ENCODE measurements at regions not wholly inside any gene's neighbourhood (a gene's known extent, or its start where the extent isn't known, plus 50 kb on each side); places are given as distances from the start of the nearest gene placed in this dataset.

DNA sequence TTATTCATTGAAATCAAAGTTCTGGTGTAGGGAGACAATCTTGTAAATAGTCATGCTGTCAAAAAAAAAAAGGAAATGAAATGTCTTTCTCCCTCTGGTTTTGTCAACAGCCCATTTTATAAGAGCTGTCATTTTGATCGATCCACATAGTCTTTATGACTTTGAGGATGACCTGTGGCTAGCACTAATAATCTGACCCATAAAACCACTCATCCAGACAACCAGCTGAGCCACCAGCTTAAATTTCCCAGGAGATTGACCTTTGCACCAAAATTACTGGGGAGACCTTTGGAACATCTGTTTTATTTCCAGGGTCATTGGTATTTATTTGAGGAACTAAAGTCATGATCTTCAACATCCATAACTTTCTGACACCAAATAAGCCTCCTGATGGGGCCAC lies 98.5 kb upstream of the MME start:
- Mint-ChIP-seq H3K4me1 (peaks cover 5% of the 10 kb centered on the region), H3K27me3 (ENCODE audit: low read depth) (peaks cover 4% of the 10 kb centered on the region), H3K4me3 (no peak overlapping the region)

DNA sequence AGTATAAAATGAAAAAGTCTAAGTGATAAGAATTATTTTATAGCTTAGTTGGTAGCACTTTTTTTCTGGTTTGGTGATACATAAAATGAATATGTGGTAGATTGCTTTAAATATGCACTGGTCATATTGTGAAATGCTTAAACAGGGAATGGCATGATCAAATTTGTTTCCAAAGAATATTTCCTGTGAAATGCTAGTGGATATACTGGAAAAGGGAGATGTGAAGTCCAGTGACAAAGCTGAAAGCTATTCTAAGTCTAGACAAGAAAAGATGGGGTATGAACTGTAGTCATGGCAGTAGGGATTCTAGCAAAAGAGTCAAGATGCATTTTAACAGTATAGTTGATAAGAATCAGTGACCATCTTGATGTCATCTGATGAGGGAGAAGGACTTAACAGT lies 98.9 kb upstream of the MME start:
- H3K27ac Mint-ChIP-seq = no peak overlapping the region
- TF ChIP-seq, protein P1, sequence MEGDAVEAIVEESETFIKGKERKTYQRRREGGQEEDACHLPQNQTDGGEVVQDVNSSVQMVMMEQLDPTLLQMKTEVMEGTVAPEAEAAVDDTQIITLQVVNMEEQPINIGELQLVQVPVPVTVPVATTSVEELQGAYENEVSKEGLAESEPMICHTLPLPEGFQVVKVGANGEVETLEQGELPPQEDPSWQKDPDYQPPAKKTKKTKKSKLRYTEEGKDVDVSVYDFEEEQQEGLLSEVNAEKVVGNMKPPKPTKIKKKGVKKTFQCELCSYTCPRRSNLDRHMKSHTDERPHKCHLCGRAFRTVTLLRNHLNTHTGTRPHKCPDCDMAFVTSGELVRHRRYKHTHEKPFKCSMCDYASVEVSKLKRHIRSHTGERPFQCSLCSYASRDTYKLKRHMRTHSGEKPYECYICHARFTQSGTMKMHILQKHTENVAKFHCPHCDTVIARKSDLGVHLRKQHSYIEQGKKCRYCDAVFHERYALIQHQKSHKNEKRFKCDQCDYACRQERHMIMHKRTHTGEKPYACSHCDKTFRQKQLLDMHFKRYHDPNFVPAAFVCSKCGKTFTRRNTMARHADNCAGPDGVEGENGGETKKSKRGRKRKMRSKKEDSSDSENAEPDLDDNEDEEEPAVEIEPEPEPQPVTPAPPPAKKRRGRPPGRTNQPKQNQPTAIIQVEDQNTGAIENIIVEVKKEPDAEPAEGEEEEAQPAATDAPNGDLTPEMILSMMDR (IDR thresholded peaks at IDR 0.05; ENCODE audit: unreplicated experiment in 3 of 3) = no peak
- H3K4me1 Mint-ChIP-seq = peaks cover 5% of the 10 kb centered on the region
- H3K36me3 Mint-ChIP-seq (ENCODE audit: low read depth) = no peaks in the 10 kb centered on the region
- no peaks in the 10 kb centered on the region for H3K9me3 Mint-ChIP-seq
- H3K4me3 Mint-ChIP-seq = no peak overlapping the region
- peaks cover 4% of the 10 kb centered on the region for H3K27me3 Mint-ChIP-seq (ENCODE audit: low read depth)

More for the DNA sequence above, 98.5 kb upstream of the MME start:
- no peaks in the 10 kb centered on the region for H3K9me3 Mint-ChIP-seq
- TF ChIP-seq, protein P1 (IDR thresholded peaks at IDR 0.05; ENCODE audit: unreplicated experiment in 3 of 3) = no peak
- no peaks in the 10 kb centered on the region for H3K36me3 Mint-ChIP-seq (ENCODE audit: low read depth)
- no peak overlapping the region for H3K27ac Mint-ChIP-seq

DNA sequence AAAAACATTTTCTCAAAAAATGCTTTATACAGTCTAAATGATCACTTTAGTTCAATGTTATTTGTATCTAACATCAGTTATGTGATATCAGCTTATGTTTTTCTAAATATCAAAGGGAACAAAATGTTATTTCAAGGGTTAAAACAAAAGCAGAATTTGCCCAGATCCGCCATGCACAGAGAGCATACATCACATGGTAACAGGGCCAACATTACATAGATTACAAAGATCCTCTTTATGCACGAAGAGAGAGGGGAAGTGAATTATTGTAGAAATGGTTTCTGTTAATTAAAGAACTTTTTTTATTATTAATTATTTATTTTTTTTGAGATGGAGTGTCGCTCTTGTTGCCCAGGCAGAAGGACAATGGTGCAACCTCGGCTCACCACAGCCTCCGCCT lies 100.8 kb upstream of the MME start:
- H3K4me3 Mint-ChIP-seq = no peak overlapping the region
- peaks cover 5% of the 10 kb centered on the region for H3K4me1 Mint-ChIP-seq
- H3K9me3 Mint-ChIP-seq = no peaks in the 10 kb centered on the region
- peaks cover 4% of the 10 kb centered on the region for H3K27me3 Mint-ChIP-seq (ENCODE audit: low read depth)
- no peak overlapping the region for H3K27ac Mint-ChIP-seq
- TF ChIP-seq, protein P1 (IDR thresholded peaks at IDR 0.05; ENCODE audit: unreplicated experiment in 3 of 3) = no peak
- no peaks in the 10 kb centered on the region for H3K36me3 Mint-ChIP-seq (ENCODE audit: low read depth)

DNA sequence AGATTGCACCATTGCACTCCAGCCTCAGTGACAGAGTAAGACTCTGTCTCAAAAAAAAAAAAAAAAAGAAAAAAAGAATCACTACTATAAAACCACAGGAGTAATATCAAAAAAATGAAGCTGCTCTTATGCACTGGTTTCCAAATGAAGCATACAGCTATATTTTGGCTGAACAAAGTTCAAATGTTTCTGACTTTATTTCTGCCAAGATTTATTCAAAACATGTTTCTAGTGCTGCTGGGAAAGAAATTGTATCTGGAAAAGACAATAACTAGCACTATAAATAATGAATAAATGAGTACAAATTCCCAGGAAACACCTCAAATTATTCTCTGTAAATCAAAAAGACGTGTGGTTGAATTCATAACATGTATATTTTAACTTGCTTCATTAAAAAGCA lies 102.5 kb upstream of the MME start:
- no peaks in the 10 kb centered on the region for H3K27me3 Mint-ChIP-seq (ENCODE audit: low read depth)
- no peaks in the 10 kb centered on the region for H3K36me3 Mint-ChIP-seq (ENCODE audit: low read depth)
- peaks cover 5% of the 10 kb centered on the region for H3K4me1 Mint-ChIP-seq
- H3K4me3 Mint-ChIP-seq = no peak overlapping the region
- H3K27ac Mint-ChIP-seq = peak overlapping the region in 2 of 3 experiments; percentile 4 to 71
- TF ChIP-seq, protein P1 (IDR thresholded peaks at IDR 0.05; ENCODE audit: unreplicated experiment in 3 of 3) = no peak
- no peaks in the 10 kb centered on the region for H3K9me3 Mint-ChIP-seq

DNA sequence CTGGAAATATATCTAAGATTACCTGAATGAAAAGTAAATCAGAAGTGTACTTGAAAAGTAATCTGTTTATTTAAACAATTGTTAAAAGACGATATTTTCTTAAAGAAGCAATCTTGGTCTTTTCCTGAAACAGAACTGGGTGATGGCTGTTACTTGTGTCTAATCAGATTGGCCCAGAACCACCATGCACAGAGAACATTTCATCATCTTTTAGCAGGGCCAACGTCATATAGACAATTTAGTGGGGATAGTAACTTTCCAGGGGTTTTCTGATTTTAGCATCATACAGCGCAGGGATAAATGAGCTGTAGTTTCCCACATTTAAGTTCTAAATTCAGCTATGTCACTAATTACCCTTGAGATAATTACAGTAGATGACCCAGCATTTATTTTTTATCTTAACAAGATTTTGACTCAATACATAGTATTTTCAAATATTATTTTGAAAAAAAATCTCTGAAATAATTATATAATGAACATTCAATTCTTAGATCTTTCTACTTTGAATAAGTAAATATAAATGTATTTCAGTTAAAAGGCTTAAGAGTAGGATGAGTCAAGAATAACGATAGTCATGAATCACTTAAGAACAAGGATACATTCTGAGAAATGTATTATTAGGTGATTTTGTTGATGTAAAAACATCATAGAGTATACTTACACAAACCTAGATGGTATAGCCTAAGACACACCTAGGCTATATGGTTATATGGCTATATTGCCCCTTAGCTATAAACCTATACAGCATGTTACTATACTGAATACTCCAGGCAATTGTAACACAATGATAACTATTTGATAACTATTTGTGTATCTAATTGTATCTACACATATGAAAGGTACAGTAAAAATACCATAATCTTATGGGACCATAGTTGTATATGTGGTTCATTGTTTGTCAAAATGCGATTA lies 103.8 kb upstream of the MME start:
- Mint-ChIP-seq H3K4me3 (no peak overlapping the region), H3K27me3 (ENCODE audit: low read depth) (no peaks in the 10 kb centered on the region), H3K27ac (no peak overlapping the region), H3K36me3 (ENCODE audit: low read depth) (no peaks in the 10 kb centered on the region), H3K4me1 (peaks cover 5% of the 10 kb centered on the region), H3K9me3 (no peaks in the 10 kb centered on the region)
- TF ChIP-seq, protein P1 (IDR thresholded peaks at IDR 0.05; ENCODE audit: unreplicated experiment in 3 of 3) = no peak

DNA sequence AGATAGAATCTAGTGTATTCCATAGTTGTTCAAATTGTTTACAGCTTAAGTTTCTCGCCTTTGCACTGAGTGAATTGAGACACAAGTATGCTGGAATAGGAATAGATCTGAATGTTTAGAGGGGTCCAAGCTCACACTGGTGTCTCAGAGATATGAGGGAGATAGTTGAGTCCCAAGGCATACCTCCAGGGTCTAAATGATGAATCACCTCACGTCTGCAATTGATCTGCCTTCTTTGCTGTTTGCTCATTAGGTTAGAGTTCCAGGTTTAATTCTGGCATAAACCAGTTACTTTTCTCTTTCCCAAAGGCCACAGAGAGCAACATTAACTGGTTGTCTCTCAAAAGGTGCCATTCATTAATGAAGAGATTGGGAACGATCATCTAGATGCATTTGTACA lies 106.3 kb upstream of the MME start:
- Mint-ChIP-seq H3K27ac (no peak overlapping the region), H3K36me3 (ENCODE audit: low read depth) (no peaks in the 10 kb centered on the region), H3K9me3 (no peaks in the 10 kb centered on the region), H3K4me1 (peaks cover 5% of the 10 kb centered on the region), H3K27me3 (ENCODE audit: low read depth) (no peaks in the 10 kb centered on the region), H3K4me3 (no peak overlapping the region)
- TF ChIP-seq, protein P1 (IDR thresholded peaks at IDR 0.05; ENCODE audit: unreplicated experiment in 3 of 3) = no peak

All from nephron (organoid).